Fibroblast of villous mesenchyme (primary cell): ENCODE measurements at regions not wholly inside any gene's neighbourhood (a gene's known extent, or its start where the extent isn't known, plus 50 kb on each side); places are given as distances from the start of the nearest gene placed in this dataset.
A peak's percentile ranks its signal among the peaks of the same experiment; 100 is the strongest.

Experiments used
- DNase-seq: peaks from one replicate; pipeline ENCODE4 v3.0.0-alpha.2; 2010; ENCODE audit warnings: low read depth
- H3K4me3 ChIP-seq: 2 replicates; pipeline ENCODE4 v1.5.1; 2011; ENCODE audit warnings: low read depth, mild to moderate bottlenecking, low read length
- CTCF ChIP-seq: IDR thresholded peaks from 2 replicates; pipeline ENCODE4 v1.5.1; 2012; ENCODE audit warnings: low read depth, mild to moderate bottlenecking, low read length; ENCODE audit not compliant: insufficient read depth

- no peak overlapping the region for H3K4me3 ChIP-seq
- no peak for TF ChIP-seq CTCF
- DNase-seq: no peak
These were observed 142.8 kb upstream of the PCDH9 start for GRCh38 chr13:67372868-67373464.

- H3K4me3 ChIP-seq: no peak overlapping the region
- no peak for TF ChIP-seq CTCF
- DNase-seq: peak; percentile 77
These were observed 139.9 kb upstream of the PCDH9 start for GRCh38 chr13:67369895-67370660.

GRCh38 chr13:67367399-67367798, 137.3 kb upstream of the PCDH9 start:
- no peak for DNase-seq
- TF ChIP-seq CTCF: no peak

GRCh38 chr13:67366533-67366932, 136.4 kb upstream of the PCDH9 start:
- no peak for DNase-seq
- H3K4me3 ChIP-seq: no peak overlapping the region
- TF ChIP-seq CTCF: peak; percentile 3

More at GRCh38 chr13:67367399-67367798, 137.3 kb upstream of the PCDH9 start:
- H3K4me3 ChIP-seq: no peak overlapping the region

GRCh38 chr13:67355812-67356476, 125.8 kb upstream of the PCDH9 start:
- no peak for TF ChIP-seq CTCF
- no peak for DNase-seq
- no peak overlapping the region for H3K4me3 ChIP-seq

GRCh38 chr13:67353941-67354340, 123.8 kb upstream of the PCDH9 start:
- no peak overlapping the region for H3K4me3 ChIP-seq
- no peak for DNase-seq
- TF ChIP-seq CTCF: no peak
